ENCODE measurements at regions not wholly inside any gene's neighbourhood (a gene's known extent, or its start where the extent isn't known, plus 50 kb on each side); places are given as distances from the start of the nearest gene placed in this dataset.

GRCh38 chr6:74091794-74092157 lies 395.8 kb downstream of the CD109 start:
- no peaks in the 10 kb centered on the region for H3K79me2 ChIP-seq (replicated peaks; ENCODE audit: insufficient read depth)
- no peaks in the 10 kb centered on the region for H3K9me2 ChIP-seq (ENCODE audit: insufficient read depth)
- no peak overlapping the region for H3K4me3 ChIP-seq
- no peaks in the 10 kb centered on the region for H3K4me1 Mint-ChIP-seq
- H3K27me3 ChIP-seq (ENCODE audit: insufficient read depth) = no peaks in the 10 kb centered on the region
- H2AFZ ChIP-seq = no peak overlapping the region
- no peak overlapping the region for H3K27ac Mint-ChIP-seq
- ATAC-seq (no peak), DNase-seq (ENCODE audit: low spot score) (no peak)
- H3K36me3 ChIP-seq (ENCODE audit: insufficient read depth) = no peaks in the 10 kb centered on the region
- H3K27ac ChIP-seq (ENCODE audit: low read depth) = no peak overlapping the region
- H3K4me2 ChIP-seq = no peak overlapping the region
- TF ChIP-seq POLR2AphosphoS5 (IDR thresholded peaks at IDR 0.05; ENCODE audit: low read depth) (no peak), STAT1 (IDR thresholded peaks at IDR 0.05; ENCODE audit: unreplicated experiment) (no peak)
- no peaks in the 10 kb centered on the region for H3K36me3 Mint-ChIP-seq (ENCODE audit: low read depth)
- H3K27me3 Mint-ChIP-seq (ENCODE audit: insufficient read depth, low read depth, poor library complexity) = no peaks in the 10 kb centered on the region
- H3K4me1 ChIP-seq (ENCODE audit: insufficient read depth) = no peaks in the 10 kb centered on the region
- no peaks in the 10 kb centered on the region for H3F3A ChIP-seq (replicated peaks; ENCODE audit: low read depth)
- no peak overlapping the region for H3K4me3 Mint-ChIP-seq
- no peaks in the 10 kb centered on the region for H4K20me1 ChIP-seq (replicated peaks; ENCODE audit: insufficient read depth)
- H3K9me3 Mint-ChIP-seq = no peaks in the 10 kb centered on the region; the same call in 2 of the 3 replicates

GRCh38 chr6:74091136-74091793 lies 395.3 kb downstream of the CD109 start:
- no peaks in the 10 kb centered on the region for H3K27me3 Mint-ChIP-seq (ENCODE audit: insufficient read depth, low read depth, poor library complexity)
- Histone ChIP-seq H3F3A (replicated peaks; ENCODE audit: low read depth) (no peaks in the 10 kb centered on the region), H3K79me2 (replicated peaks; ENCODE audit: insufficient read depth) (no peaks in the 10 kb centered on the region), H3K27me3 (ENCODE audit: insufficient read depth) (no peaks in the 10 kb centered on the region), H2AFZ (no peak overlapping the region; the same call in 1 of the 2 replicates), H3K9me2 (ENCODE audit: insufficient read depth) (no peaks in the 10 kb centered on the region), H3K36me3 (ENCODE audit: insufficient read depth) (no peaks in the 10 kb centered on the region), H3K4me1 (ENCODE audit: insufficient read depth) (no peaks in the 10 kb centered on the region), H4K20me1 (replicated peaks; ENCODE audit: insufficient read depth) (no peaks in the 10 kb centered on the region), H3K4me3 (no peak overlapping the region), H3K4me2 (no peak overlapping the region), H3K27ac (ENCODE audit: low read depth) (no peak overlapping the region)
- H3K27ac Mint-ChIP-seq = no peak overlapping the region
- H3K4me1 Mint-ChIP-seq = no peaks in the 10 kb centered on the region
- H3K9me3 Mint-ChIP-seq = no peaks in the 10 kb centered on the region; the same call in 2 of the 3 replicates
- TF ChIP-seq, protein P1, sequence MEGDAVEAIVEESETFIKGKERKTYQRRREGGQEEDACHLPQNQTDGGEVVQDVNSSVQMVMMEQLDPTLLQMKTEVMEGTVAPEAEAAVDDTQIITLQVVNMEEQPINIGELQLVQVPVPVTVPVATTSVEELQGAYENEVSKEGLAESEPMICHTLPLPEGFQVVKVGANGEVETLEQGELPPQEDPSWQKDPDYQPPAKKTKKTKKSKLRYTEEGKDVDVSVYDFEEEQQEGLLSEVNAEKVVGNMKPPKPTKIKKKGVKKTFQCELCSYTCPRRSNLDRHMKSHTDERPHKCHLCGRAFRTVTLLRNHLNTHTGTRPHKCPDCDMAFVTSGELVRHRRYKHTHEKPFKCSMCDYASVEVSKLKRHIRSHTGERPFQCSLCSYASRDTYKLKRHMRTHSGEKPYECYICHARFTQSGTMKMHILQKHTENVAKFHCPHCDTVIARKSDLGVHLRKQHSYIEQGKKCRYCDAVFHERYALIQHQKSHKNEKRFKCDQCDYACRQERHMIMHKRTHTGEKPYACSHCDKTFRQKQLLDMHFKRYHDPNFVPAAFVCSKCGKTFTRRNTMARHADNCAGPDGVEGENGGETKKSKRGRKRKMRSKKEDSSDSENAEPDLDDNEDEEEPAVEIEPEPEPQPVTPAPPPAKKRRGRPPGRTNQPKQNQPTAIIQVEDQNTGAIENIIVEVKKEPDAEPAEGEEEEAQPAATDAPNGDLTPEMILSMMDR (conservative IDR thresholded peaks at IDR 0.05; ENCODE audit: low read depth in 2 of 2) = peak; percentile 60 to 88
- TF ChIP-seq CREB1 (CRISPR knock-in tag; IDR thresholded peaks at IDR 0.05; ENCODE audit: low read depth) = no peak
- ATAC-seq = peak; percentile 79
- no peaks in the 10 kb centered on the region for H3K36me3 Mint-ChIP-seq (ENCODE audit: low read depth)
- DNase-seq (ENCODE audit: low spot score) = peak; percentile 88
- no peak overlapping the region for H3K4me3 Mint-ChIP-seq

DNA sequence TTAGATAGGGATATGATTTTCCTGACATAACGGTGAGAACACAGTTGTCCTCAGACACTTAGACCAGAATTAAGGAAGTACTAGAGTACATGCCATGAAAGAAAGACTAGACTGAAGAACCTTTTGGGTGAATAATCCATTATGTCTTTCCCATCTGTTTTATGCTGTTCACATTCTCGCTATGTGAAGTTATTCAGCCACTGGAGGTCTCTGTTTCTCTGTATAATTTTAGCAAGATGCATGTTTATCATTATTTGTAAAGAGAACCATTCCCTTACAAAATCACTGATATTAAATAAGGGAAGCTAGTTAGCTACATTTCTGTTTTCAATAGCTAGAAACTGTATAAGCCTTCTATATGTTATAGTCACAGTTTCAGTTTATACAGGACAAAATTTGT lies 391.9 kb downstream of the CD109 start:
- Mint-ChIP-seq H3K27me3 (ENCODE audit: insufficient read depth, low read depth, poor library complexity) (no peaks in the 10 kb centered on the region), H3K27ac (no peak overlapping the region), H3K4me1 (no peaks in the 10 kb centered on the region), H3K9me3 (peaks cover 14% of the 10 kb centered on the region), H3K36me3 (ENCODE audit: low read depth) (peaks cover 9% of the 10 kb centered on the region; the same call in 1 of the 3 replicates), H3K4me3 (no peak overlapping the region)
- Histone ChIP-seq H3K36me3 (ENCODE audit: insufficient read depth) (no peaks in the 10 kb centered on the region), H3K79me2 (replicated peaks; ENCODE audit: insufficient read depth) (no peaks in the 10 kb centered on the region), H4K20me1 (replicated peaks; ENCODE audit: insufficient read depth) (no peaks in the 10 kb centered on the region), H3K27ac (ENCODE audit: low read depth) (no peak overlapping the region), H3F3A (replicated peaks; ENCODE audit: low read depth) (no peaks in the 10 kb centered on the region), H3K4me3 (no peak overlapping the region), H2AFZ (no peak overlapping the region), H3K4me2 (no peak overlapping the region), H3K27me3 (ENCODE audit: insufficient read depth) (no peaks in the 10 kb centered on the region), H3K4me1 (ENCODE audit: insufficient read depth) (no peaks in the 10 kb centered on the region), H3K9me2 (ENCODE audit: insufficient read depth) (no peaks in the 10 kb centered on the region; the same call in 1 of the 2 replicates)
- DNase-seq (ENCODE audit: low spot score) (peak; percentile 7), ATAC-seq (no peak)
- TF ChIP-seq REST (IDR thresholded peaks at IDR 0.05; ENCODE audit: unreplicated experiment) = no peak
- TF ChIP-seq, protein P1 (conservative IDR thresholded peaks at IDR 0.05; ENCODE audit: low read depth in 2 of 2) = peak in 1 of 2 experiments; percentile 30; a peak in 1 of 4 replicates

All from GM23338 (cell line).